HFFc6 (cell line): ENCODE measurements at regions not wholly inside any gene's neighbourhood (a gene's known extent, or its start where the extent isn't known, plus 50 kb on each side); places are given as distances from the start of the nearest gene placed in this dataset.

Experiments used
- DNase-seq: peaks from one replicate; pipeline ENCODE4 v3.0.0-alpha.2; 2018
- H3K27ac Mint-ChIP-seq: 2 replicates; pipeline ENCODE4 v1.8.0; 2020; ENCODE audit warnings: mild to moderate bottlenecking, mixed read lengths
- H3K27me3 Mint-ChIP-seq: 2 replicates; pipeline ENCODE4 v1.8.0; 2021; ENCODE audit warnings: mild to moderate bottlenecking, moderate library complexity, mixed read lengths; ENCODE audit not compliant: insufficient read depth
- H3K36me3 Mint-ChIP-seq: 2 replicates; pipeline ENCODE4 v1.8.0; 2021; ENCODE audit warnings: low read depth, mixed read lengths
- H3K4me1 Mint-ChIP-seq: 2 replicates; pipeline ENCODE4 v1.8.0; 2020; ENCODE audit warnings: low read depth, mixed read lengths
- H3K4me3 Mint-ChIP-seq: 2 replicates; pipeline ENCODE4 v1.8.0; 2020; ENCODE audit warnings: mild to moderate bottlenecking, moderate library complexity, mixed read lengths
- H3K9me3 Mint-ChIP-seq: 2 replicates; pipeline ENCODE4 v1.8.0; 2020; ENCODE audit warnings: mild to moderate bottlenecking, mixed read lengths
- CTCF ChIP-seq: fragments of 200-600 bp; sonication (generic); IDR thresholded peaks from 2 replicates; pipeline ENCODE4 v1.5.0; 2021; ENCODE audit warnings: antibody characterized with exemption, mild to moderate bottlenecking

- no peak for DNase-seq
- no peak overlapping the region for H3K27ac Mint-ChIP-seq
- peaks cover 47% of the 10 kb centered on the region for H3K9me3 Mint-ChIP-seq
- no peak for TF ChIP-seq CTCF
- no peaks in the 10 kb centered on the region for H3K27me3 Mint-ChIP-seq
- H3K4me3 Mint-ChIP-seq, result no peak overlapping the region
- H3K4me1 Mint-ChIP-seq, result no peaks in the 10 kb centered on the region
- H3K36me3 Mint-ChIP-seq, result no peaks in the 10 kb centered on the region
These were observed 310.7 kb downstream of the PPARGC1A start for GRCh38 chr4:23579166-23579565.

- H3K4me1 Mint-ChIP-seq, result no peaks in the 10 kb centered on the region
- H3K4me3 Mint-ChIP-seq, result no peak overlapping the region
- H3K9me3 Mint-ChIP-seq, result peaks cover 62% of the 10 kb centered on the region
- no peak for TF ChIP-seq CTCF
- DNase-seq, result no peak
- H3K27me3 Mint-ChIP-seq, result no peaks in the 10 kb centered on the region
- H3K27ac Mint-ChIP-seq, result no peak overlapping the region
- H3K36me3 Mint-ChIP-seq, result no peaks in the 10 kb centered on the region
These were observed 312.4 kb downstream of the PPARGC1A start for GRCh38 chr4:23577398-23577797.

GRCh38 chr4:23572382-23572781, 317.5 kb downstream of the PPARGC1A start:
- TF ChIP-seq CTCF, result no peak
- peaks cover 61% of the 10 kb centered on the region for H3K9me3 Mint-ChIP-seq
- DNase-seq, result no peak
- no peaks in the 10 kb centered on the region for H3K4me1 Mint-ChIP-seq
- H3K4me3 Mint-ChIP-seq, result no peak overlapping the region
- H3K36me3 Mint-ChIP-seq, result no peaks in the 10 kb centered on the region
- H3K27ac Mint-ChIP-seq, result no peak overlapping the region
- H3K27me3 Mint-ChIP-seq, result no peaks in the 10 kb centered on the region; the same call in 1 of the 2 replicates

- Mint-ChIP-seq H3K4me1 (no peaks in the 10 kb centered on the region), H3K27me3 (no peaks in the 10 kb centered on the region; the same call in 1 of the 2 replicates), H3K27ac (no peak overlapping the region), H3K4me3 (no peak overlapping the region), H3K9me3 (peaks cover 62% of the 10 kb centered on the region), H3K36me3 (no peaks in the 10 kb centered on the region)
- TF ChIP-seq CTCF, result no peak
- no peak for DNase-seq
These were observed 322.5 kb downstream of the PPARGC1A start for GRCh38 chr4:23567338-23567737.

GRCh38 chr4:23560748-23561147, 329.1 kb downstream of the PPARGC1A start:
- no peaks in the 10 kb centered on the region; the same call in 1 of the 2 replicates for H3K27me3 Mint-ChIP-seq
- H3K36me3 Mint-ChIP-seq, result peaks cover 4% of the 10 kb centered on the region; the same call in 1 of the 2 replicates
- H3K9me3 Mint-ChIP-seq, result peaks cover 32% of the 10 kb centered on the region
- H3K4me3 Mint-ChIP-seq, result no peak overlapping the region
- no peak for TF ChIP-seq CTCF
- no peak for DNase-seq
- H3K27ac Mint-ChIP-seq, result no peak overlapping the region
- H3K4me1 Mint-ChIP-seq, result no peaks in the 10 kb centered on the region

- DNase-seq, result no peak
- Mint-ChIP-seq H3K4me3 (no peak overlapping the region), H3K27ac (no peak overlapping the region), H3K4me1 (no peaks in the 10 kb centered on the region), H3K27me3 (no peaks in the 10 kb centered on the region; the same call in 1 of the 2 replicates), H3K36me3 (peaks cover 4% of the 10 kb centered on the region; the same call in 1 of the 2 replicates), H3K9me3 (peaks cover 30% of the 10 kb centered on the region)
- TF ChIP-seq CTCF, result no peak
These were observed 331.7 kb downstream of the PPARGC1A start for GRCh38 chr4:23558101-23558500.
